Fibroblast of lung (primary cell): ENCODE measurements at regions not wholly inside any gene's neighbourhood (a gene's known extent, or its start where the extent isn't known, plus 50 kb on each side); places are given as distances from the start of the nearest gene placed in this dataset.

Experiments used
- CTCF ChIP-seq, 2 donors: IDR thresholded peaks in 1 of 2; conservative IDR thresholded peaks in 1 of 2; 1 replicate in 1 of 2; 2 replicates in 1 of 2; pipeline ENCODE4 v1.5.1; 2011 to 2012; ENCODE audit warnings: low read length in 2 of 2, control low read depth in 1 of 2, inconsistent platforms in 1 of 2, low read depth in 1 of 2, mild to moderate bottlenecking in 1 of 2
- EZH2 ChIP-seq: IDR thresholded peaks from 2 replicates; pipeline ENCODE4 v1.5.1; 2012; ENCODE audit warnings: low read length, control low read depth, mild to moderate bottlenecking; ENCODE audit errors: missing control alignments

DNA sequence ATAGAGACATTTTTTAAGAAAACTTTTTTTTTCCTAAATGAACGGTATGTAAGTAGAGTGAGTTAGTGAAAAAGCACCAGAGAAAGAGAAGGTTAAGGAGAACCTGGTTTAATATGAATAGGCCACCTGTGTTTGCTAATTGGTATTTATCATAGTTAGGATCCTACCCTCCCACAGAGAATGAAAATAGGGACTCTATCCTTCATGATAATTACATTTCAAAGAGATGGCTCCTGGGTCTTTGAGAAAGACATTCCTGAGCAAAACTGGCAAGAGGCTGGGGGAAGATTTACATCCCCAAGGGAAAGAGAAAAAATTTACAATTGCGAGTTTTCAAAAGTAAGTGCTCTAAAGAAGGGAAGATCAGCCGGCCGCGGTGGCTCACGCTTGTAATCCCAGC, 1284.5 kb downstream of the SLITRK1 start:
- TF ChIP-seq CTCF (conservative IDR thresholded peaks at IDR 0.05 in 1 of 2, IDR thresholded peaks at IDR 0.05 in 1 of 2; ENCODE audit: low read depth in 1 of 2, low read length in 2 of 2): no peak
- TF ChIP-seq EZH2: no peak
